NCI-H2196 (cell line): ENCODE measurements at regions not wholly inside any gene's neighbourhood (a gene's known extent, or its start where the extent isn't known, plus 50 kb on each side); places are given as distances from the start of the nearest gene placed in this dataset.

Experiments used
- DNase-seq: peaks from one replicate; lab custom pipeline; 2025; ENCODE audit not compliant: unreplicated experiment; lab: John Stamatoyannopoulos, UW

DNA sequence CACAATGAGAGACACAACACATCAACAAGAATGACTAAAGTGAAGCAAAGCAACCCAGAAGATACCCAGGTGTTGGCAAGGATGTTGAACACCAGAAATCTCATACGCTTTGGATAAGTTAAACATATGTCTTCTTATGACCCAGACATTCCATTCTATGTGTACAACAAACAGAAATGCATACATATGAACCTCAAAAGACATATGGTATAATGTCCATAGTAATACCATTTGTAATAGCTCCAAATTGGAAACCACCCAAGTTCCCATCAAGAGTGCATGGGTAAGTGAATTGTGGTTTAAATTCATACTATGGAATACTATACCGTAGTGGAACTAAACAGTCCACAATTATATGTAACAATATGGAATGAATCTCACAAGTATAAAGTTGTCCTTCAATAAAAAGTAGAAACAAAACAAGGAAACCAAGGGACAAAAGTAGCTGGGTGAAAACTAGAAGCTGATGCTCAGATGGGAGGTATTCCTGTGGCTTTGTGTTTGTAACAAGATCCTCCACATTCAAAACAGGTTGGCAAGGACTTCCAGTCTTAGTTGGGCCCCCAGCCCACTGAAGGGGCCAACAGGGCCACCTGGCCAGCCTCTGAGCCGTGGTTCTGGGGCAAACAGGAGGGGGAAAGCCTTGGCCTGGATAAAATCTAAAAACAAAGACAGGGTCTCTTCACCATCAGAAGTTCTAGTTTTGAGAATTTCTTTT is 171.8 kb upstream of the PITX1 start:
- DNase-seq, result no peak

GRCh38 chr5:135204151-135204600 is 170.1 kb upstream of the PITX1 start:
- DNase-seq, result peak; percentile 11

GRCh38 chr5:135203593-135204036 is 169.6 kb upstream of the PITX1 start:
- DNase-seq, result peak; percentile 20

GRCh38 chr5:135203019-135203418 is 169.0 kb upstream of the PITX1 start:
- DNase-seq, result no peak

GRCh38 chr5:135199919-135200318 is 165.9 kb upstream of the PITX1 start:
- DNase-seq, result no peak

- no peak for DNase-seq
These were observed 162.5 kb upstream of the PITX1 start for GRCh38 chr5:135196483-135196882.

GRCh38 chr5:135195270-135195608 is 161.2 kb upstream of the PITX1 start:
- DNase-seq, result no peak

DNA sequence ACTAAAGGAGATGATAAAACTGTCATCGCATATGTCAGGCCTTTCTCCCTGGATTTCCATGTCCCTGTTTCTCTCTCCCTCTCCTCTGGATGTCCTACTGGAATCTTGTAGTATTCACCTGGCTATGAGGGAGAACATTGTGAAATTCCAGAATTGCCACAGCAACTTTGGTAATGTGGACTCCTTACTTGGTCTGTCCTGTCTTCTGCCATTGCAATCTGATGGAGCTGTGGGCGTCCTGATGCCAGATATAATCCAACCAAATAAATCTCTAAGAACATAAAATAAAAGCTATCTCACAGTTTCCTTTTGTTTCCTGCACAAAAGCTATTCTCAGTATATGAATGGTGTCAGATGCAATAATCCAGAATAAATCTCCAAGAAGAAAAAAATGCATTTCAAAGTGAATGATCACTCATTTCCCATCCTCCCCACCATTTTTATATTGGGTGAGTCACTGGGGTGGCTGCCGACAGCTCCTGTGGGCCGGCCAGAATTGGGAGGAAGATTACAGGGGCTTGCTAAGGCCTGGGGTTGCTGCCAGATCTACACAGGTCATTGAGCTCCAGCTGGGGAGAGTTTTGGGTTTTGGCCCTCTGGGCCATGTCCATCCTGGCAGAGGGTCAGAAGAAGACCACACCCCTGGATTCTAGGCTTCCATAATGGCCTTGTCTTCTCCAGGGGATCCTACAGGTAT is 160.7 kb upstream of the PITX1 start:
- DNase-seq, result no peak

DNA sequence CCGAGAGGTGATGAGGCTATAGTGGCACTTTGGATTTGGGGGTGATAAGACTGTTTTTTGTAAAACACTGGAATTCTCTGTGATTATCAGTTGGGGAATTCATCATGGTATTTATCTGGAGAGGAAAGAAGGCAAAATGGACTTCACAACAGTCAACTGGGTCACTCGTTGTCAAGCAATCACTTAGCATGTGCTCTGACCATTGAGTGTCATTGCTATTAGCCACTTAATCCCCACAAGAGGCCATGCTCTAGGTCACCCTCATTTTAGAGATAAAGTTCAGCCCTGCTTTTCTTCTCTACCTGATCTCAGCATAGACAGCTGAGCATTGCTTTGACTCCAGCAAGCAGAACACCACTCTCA is 160.1 kb upstream of the PITX1 start:
- no peak for DNase-seq

GRCh38 chr5:135193213-135194125 is 159.4 kb upstream of the PITX1 start:
- no peak for DNase-seq

GRCh38 chr5:135192351-135192750 is 158.3 kb upstream of the PITX1 start:
- DNase-seq, result no peak

DNA sequence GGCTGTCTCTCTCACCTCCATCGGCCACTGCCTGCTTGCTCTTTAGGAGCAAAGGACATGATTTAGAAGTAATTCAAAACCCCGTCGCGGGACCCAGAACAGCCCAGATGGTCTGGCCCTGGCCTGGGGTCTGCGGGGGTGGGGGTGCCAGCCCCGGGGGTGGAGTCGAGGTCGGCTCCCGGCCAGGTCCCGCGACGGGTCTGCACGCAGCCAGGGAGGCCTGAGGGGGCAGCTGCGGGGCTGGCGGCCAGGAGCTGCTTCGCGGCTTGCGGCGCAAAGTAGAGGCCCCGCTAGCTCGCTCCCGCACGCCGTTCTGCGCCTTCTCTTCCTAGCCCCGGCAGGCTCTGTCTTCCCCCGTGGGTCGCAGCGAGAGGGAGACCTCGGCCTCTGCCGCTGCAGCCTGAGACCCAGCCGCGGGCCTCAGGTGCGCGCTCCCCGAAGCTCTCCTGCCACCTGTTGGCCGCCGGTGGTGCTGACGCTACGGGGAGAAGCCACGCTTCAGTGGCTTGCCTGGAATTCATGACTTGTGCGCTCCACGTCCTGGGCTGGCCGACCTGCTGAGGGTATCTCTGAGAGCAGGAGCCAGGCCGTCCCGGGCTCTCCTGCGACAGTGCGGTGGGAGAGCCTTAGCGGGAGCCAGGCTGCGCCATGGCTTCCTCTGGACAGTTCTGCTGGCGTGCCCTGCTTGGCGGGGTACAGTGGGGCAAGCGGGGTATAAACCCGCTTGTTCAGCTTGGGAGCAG is 157.2 kb upstream of the PITX1 start:
- peak; percentile 88 for DNase-seq

GRCh38 chr5:135190416-135191083 is 156.5 kb upstream of the PITX1 start:
- no peak for DNase-seq

- DNase-seq, result no peak
These were observed 155.0 kb upstream of the PITX1 start for GRCh38 chr5:135189024-135189423.

GRCh38 chr5:135188233-135188914 is 154.3 kb upstream of the PITX1 start:
- DNase-seq, result no peak

DNA sequence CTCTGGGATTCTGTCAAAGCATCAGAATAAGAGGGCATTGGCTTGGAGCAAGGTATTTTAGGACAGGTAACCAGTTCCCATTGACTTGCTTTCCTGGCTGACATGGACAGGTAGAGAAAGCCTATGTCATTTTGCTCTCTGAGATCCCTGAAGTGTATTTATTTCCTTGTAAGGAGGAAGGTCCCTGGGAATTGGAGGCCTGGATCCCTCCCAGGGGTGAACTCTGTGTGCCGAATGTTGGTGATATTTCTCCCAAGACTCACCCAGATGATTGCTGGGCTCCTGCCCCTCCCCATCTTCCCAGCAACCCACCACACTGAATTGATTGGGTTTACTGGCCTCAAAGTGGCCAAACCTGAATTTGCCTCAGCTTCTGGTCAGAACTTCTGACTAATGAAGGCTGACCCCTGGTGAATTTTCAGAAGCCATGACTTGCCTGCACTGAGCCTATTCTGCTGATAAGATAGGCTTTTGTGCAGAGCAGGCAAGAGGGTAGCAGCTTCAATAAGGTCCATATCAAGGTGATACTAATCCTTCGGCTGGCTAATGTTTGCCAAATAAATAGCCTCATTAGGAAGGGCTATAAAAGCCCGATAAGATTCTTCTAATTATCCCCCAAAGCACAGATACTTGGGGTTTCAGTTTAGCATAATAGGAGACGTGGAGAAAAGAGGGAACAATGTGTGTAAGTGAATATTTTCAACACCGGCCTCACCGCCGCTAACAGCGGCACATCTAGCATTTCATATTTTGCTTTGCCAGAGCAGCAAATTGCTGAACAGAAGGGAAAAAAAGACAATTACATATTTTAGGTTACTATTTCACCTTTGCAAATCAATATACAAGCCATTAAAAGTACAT is 152.9 kb upstream of the PITX1 start:
- DNase-seq, result peak; percentile 19

DNA sequence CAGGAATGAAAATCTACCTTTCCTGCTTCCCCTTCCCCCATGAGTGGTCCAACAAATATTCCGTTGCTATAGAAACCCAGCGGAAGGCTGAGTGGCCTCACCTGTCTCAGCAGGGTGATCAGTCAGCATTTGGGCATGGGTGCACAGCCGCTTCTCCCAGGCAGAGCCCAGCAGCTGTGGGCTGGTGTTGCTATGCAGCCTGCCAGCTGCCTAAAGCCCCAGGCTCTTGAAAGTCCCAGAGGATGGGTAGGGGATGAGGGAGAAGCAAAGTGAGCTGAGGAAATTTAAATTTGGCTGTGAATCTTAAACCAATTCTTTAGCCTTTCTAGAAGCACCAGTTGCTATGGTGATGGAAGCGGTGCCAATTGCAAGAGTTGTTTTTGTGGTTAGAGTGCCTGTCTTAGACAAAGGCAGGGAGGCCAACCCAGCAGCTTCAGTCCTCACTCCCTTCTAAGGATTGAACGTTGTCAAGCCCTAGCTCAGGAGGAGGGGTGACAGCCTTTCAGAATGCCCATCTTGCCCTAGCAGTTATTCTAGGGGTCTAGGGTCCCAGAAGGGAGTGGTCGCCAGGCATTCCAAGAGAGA is 151.5 kb upstream of the PITX1 start:
- peak; percentile 78 for DNase-seq

DNA sequence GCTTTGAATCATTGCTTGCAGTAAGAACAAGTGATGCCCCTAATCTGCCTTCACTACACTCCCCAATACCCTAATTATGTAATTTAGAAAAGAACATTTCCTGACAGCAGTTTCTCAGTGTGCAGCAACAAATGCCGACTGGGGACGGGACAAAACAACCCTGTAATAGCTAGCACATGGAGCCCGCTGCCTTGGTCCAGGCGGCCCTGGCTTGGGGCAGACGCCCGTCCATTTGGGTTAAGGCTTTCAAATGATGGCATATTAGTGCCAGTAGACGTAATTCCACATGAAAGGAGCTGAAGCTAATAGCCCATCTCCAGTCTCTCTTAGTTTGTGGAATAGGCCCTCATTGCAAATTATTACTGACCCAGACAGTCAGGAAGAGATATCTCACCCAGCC is 150.6 kb upstream of the PITX1 start:
- no peak for DNase-seq

DNA sequence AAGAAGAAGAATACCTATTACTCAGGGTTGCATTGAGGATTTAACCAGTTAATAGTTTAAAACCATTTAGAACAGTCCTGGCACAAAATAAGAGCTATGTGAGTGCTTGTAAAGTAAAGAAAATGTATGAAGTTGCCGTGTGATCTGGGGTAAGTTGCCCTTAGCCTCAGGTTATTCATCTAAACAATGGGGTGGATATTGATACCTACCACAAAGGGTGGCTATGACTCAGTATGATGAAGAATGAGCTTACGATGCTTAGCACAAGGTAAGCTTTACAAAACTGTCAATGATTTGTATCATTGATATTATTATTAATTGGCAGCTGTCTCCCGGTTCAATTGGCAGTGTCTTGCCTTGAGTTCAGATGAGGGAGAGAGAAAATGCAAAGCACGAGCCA is 149.4 kb upstream of the PITX1 start:
- DNase-seq, result no peak
